H1 (cell line): ENCODE measurements at regions not wholly inside any gene's neighbourhood (a gene's known extent, or its start where the extent isn't known, plus 50 kb on each side); places are given as distances from the start of the nearest gene placed in this dataset.

Experiments
- CTCF ChIA-PET: fragments of 300-600 bp; sonication (Branson Sonifier 250); formaldehyde crosslinking; loops from one replicate; lab custom pipeline; 2021; ENCODE audit not compliant: partially characterized antibody; lab: Charles Lee
- POLR2A ChIA-PET: fragments of 300-600 bp; sonication (Branson Sonifier 250); formaldehyde crosslinking; loops from one replicate; lab custom pipeline; 2021; ENCODE audit warnings: inconsistent platforms; ENCODE audit not compliant: partially characterized antibody; lab: Charles Lee
- DNase-seq, 2 experiments: peaks; one replicate each; pipeline versions ENCODE4 v3.0.0 to v3.0.0-alpha.2; 2010 to 2022; ENCODE audit warnings: low spot score in 2 of 2, low read depth in 1 of 2, mixed read lengths in 1 of 2
- FAIRE-seq: peaks from 2 replicates; lab custom pipeline; 2011; peaks lifted over from hg19 to GRCh38; lab: Jason Lieb, UNC
- H2AFZ ChIP-seq: 2 replicates; pipeline ENCODE4 v1.8.1; 2012; ENCODE audit warnings: low read length, inconsistent platforms
- H2AK5ac ChIP-seq: 2 replicates; pipeline ENCODE4 v1.6.1; 2013; ENCODE audit warnings: low read depth, low read length
- H2BK120ac ChIP-seq: replicated peaks from 2 replicates; pipeline ENCODE3; 2013; ENCODE audit warnings: low read depth, low read length, inconsistent platforms
- H2BK12ac ChIP-seq: 2 replicates; pipeline ENCODE4 v1.6.1; 2013; ENCODE audit warnings: low read depth, low read length
- H2BK15ac ChIP-seq: 2 replicates; pipeline ENCODE4 v1.6.1; 2013; ENCODE audit warnings: low read length
- H2BK20ac ChIP-seq: 2 replicates; pipeline ENCODE4 v1.6.1; 2013; ENCODE audit warnings: low read length
- H2BK5ac ChIP-seq: 2 replicates; pipeline ENCODE4 v1.6.1; 2013; ENCODE audit warnings: low read depth, low read length
- H3K14ac ChIP-seq: 2 replicates; pipeline ENCODE4 v1.6.1; 2013; ENCODE audit warnings: inconsistent platforms; ENCODE audit not compliant: insufficient read length
- H3K18ac ChIP-seq: 2 replicates; pipeline ENCODE4 v1.6.1; 2013; ENCODE audit warnings: low read length; ENCODE audit errors: extremely low read depth
- H3K23ac ChIP-seq: 2 replicates; pipeline ENCODE4 v1.6.1; 2013; ENCODE audit warnings: inconsistent platforms; ENCODE audit not compliant: insufficient read length
- H3K23me2 ChIP-seq: 2 replicates; pipeline ENCODE4 v1.6.1; 2013; ENCODE audit warnings: low read depth, low read length
- H3K27ac ChIP-seq: 2 replicates; pipeline ENCODE4 v1.6.1; 2011; ENCODE audit warnings: low read depth, low read length, inconsistent platforms
- H3K27me3 ChIP-seq, 4 experiments: replicated peaks in 1 of 4; 1 replicate in 1 of 4; 2 replicates in 3 of 4; pipeline versions ENCODE4 v1.6.1 to v1.8.1; 2011 to 2013; ENCODE audit warnings: low read length in 3 of 4, mild to moderate bottlenecking in 3 of 4, inconsistent platforms in 2 of 4, mixed read lengths in 2 of 4, moderate library complexity in 1 of 4; ENCODE audit not compliant: control insufficient read depth in 3 of 4, insufficient read depth in 3 of 4; ENCODE audit errors: extremely low read depth in 1 of 4
- H3K36me3 ChIP-seq, 4 experiments: 2 replicates each; pipeline versions ENCODE4 v1.6.1 to v1.8.1; 2011 to 2013; ENCODE audit warnings: mild to moderate bottlenecking in 4 of 4, low read length in 3 of 4, moderate library complexity in 2 of 4, control low read depth in 1 of 4, inconsistent platforms in 1 of 4; ENCODE audit not compliant: insufficient read depth in 4 of 4, control insufficient read depth in 2 of 4
- H3K4ac ChIP-seq: replicated peaks from 2 replicates; pipeline ENCODE3; 2013; ENCODE audit warnings: low read length, low read depth, mixed read lengths, inconsistent platforms; ENCODE audit not compliant: insufficient read length
- H3K4me1 ChIP-seq, 4 experiments: replicated peaks in 1 of 4; 1 replicate in 1 of 4; 2 replicates in 3 of 4; pipeline versions ENCODE4 v1.6.1 to v1.8.1; 2011 to 2013; ENCODE audit warnings: low read length in 3 of 4, inconsistent platforms in 2 of 4, mixed read lengths in 1 of 4; ENCODE audit not compliant: insufficient read depth in 4 of 4, control insufficient read depth in 3 of 4
- H3K4me2 ChIP-seq, 2 experiments: 2 replicates each; pipeline versions ENCODE4 v1.6.1 to v1.8.1; 2011 to 2013; ENCODE audit warnings: low read depth in 2 of 2, low read length in 2 of 2, control low read depth in 1 of 2, inconsistent platforms in 1 of 2, mild to moderate bottlenecking in 1 of 2; ENCODE audit not compliant: insufficient read depth in 1 of 2
- H3K4me3 ChIP-seq, 4 experiments: fragments of 200-600, 300-600 bp in 1 of 4; sonication (generic), shearing (Covaris generic), sonication (Bioruptor Twin) in 1 of 4; 2 replicates each; pipeline versions ENCODE4 v1.5.1 to v1.8.1; 2011 to 2016; ENCODE audit warnings: low read length in 4 of 4, low read depth in 3 of 4, control low read depth in 2 of 4, inconsistent platforms in 2 of 4, mild to moderate bottlenecking in 2 of 4, mixed read lengths in 1 of 4, moderate library complexity in 1 of 4; ENCODE audit not compliant: insufficient read depth in 2 of 4; ENCODE audit errors: extremely low read depth in 1 of 4
- H3K56ac ChIP-seq: replicated peaks from 2 replicates; pipeline ENCODE3; 2013; ENCODE audit warnings: low read depth, mild to moderate bottlenecking, mixed read lengths, low read length, inconsistent platforms; ENCODE audit not compliant: insufficient read length
- H3K79me1 ChIP-seq: 2 replicates; pipeline ENCODE4 v1.6.1; 2013; ENCODE audit warnings: low read depth, low read length, control low read depth
- H3K79me2 ChIP-seq, 2 experiments: 2 replicates each; pipeline versions ENCODE4 v1.6.1 to v1.8.1; 2012 to 2013; ENCODE audit warnings: low read length in 2 of 2, mild to moderate bottlenecking in 2 of 2, inconsistent platforms in 1 of 2; ENCODE audit not compliant: insufficient read depth in 2 of 2, control insufficient read depth in 1 of 2
- H3K9ac ChIP-seq, 4 experiments: replicated peaks in 1 of 4; 1 replicate in 1 of 4; 2 replicates in 3 of 4; pipeline versions ENCODE4 v1.6.1 to v1.8.1; 2011 to 2013; ENCODE audit warnings: low read depth in 3 of 4, low read length in 3 of 4, control low read depth in 2 of 4, mild to moderate bottlenecking in 2 of 4, moderate library complexity in 2 of 4, inconsistent platforms in 1 of 4; ENCODE audit errors: extremely low read depth in 1 of 4
- H3K9me3 ChIP-seq, 2 experiments: 2 replicates each; pipeline versions ENCODE4 v1.6.1 to v1.8.1; 2012 to 2013; ENCODE audit warnings: mild to moderate bottlenecking in 2 of 2, moderate library complexity in 2 of 2, control low read depth in 1 of 2, inconsistent platforms in 1 of 2, low read depth in 1 of 2, low read length in 1 of 2, mixed read lengths in 1 of 2; ENCODE audit not compliant: insufficient read depth in 2 of 2
- H4K20me1 ChIP-seq, 2 experiments: replicated peaks in 1 of 2; 2 replicates each; pipeline versions ENCODE3 to v1.8.1; 2011 to 2013; ENCODE audit warnings: inconsistent platforms in 2 of 2, low read length in 2 of 2, mild to moderate bottlenecking in 1 of 2; ENCODE audit not compliant: insufficient read depth in 2 of 2, control insufficient read depth in 1 of 2
- H4K5ac ChIP-seq: 2 replicates; pipeline ENCODE4 v1.6.1; 2013; ENCODE audit warnings: low read length, low read depth, mixed read lengths, inconsistent platforms; ENCODE audit not compliant: insufficient read length
- H4K8ac ChIP-seq: 2 replicates; pipeline ENCODE4 v1.8.0; 2013; ENCODE audit warnings: mild to moderate bottlenecking, moderate library complexity, low read length, inconsistent platforms; ENCODE audit not compliant: insufficient read depth; ENCODE audit errors: extremely low read depth
- H4K91ac ChIP-seq: replicated peaks from 2 replicates; pipeline ENCODE3; 2013; ENCODE audit warnings: low read length, mixed read lengths, inconsistent platforms; ENCODE audit not compliant: insufficient read length
- BCL11A ChIP-seq, 2 experiments: IDR thresholded peaks; one replicate each; pipeline ENCODE4 v1.6.1; 2011; ENCODE audit warnings: low read depth in 2 of 2, low read length in 2 of 2, mild to moderate bottlenecking in 2 of 2
- CBX8 ChIP-seq: fragments of 300-800, 300-1000 bp; sonication (generic); IDR thresholded peaks from 2 replicates; pipeline ENCODE4 v1.7.1; 2016; ENCODE audit warnings: low read depth, low read length, borderline replicate concordance
- CHD2 ChIP-seq: IDR thresholded peaks from 2 replicates; pipeline ENCODE4 v1.6.1; 2012; ENCODE audit warnings: low read length, improper control_type of control experiment
- CREB1 ChIP-seq: IDR thresholded peaks from 2 replicates; pipeline ENCODE4 v1.6.1; 2012; ENCODE audit warnings: inconsistent platforms
- EP300 ChIP-seq, 2 experiments: IDR thresholded peaks; 1 replicate in 1 of 2; 2 replicates in 1 of 2; pipeline ENCODE4 v1.6.1; 2011 to 2012; ENCODE audit warnings: low read depth in 2 of 2, low read length in 2 of 2, mild to moderate bottlenecking in 2 of 2, borderline replicate concordance in 1 of 2, inconsistent platforms in 1 of 2, moderate library complexity in 1 of 2
- FOSL1 ChIP-seq: IDR thresholded peaks from 2 replicates; pipeline ENCODE4 v1.6.1; 2011; ENCODE audit warnings: mild to moderate bottlenecking, low read depth, low read length, moderate library complexity; ENCODE audit not compliant: insufficient read depth
- KDM4A ChIP-seq: IDR thresholded peaks from one replicate; pipeline ENCODE4 v1.7.1; 2012; ENCODE audit warnings: low read depth, mild to moderate bottlenecking, moderate library complexity, low read length, inconsistent platforms; ENCODE audit not compliant: severe bottlenecking
- POLR2A ChIP-seq, 2 experiments: IDR thresholded peaks; 1 replicate in 1 of 2; 2 replicates in 1 of 2; pipeline ENCODE4 v1.6.1; 2011; ENCODE audit warnings: low read depth in 2 of 2, low read length in 2 of 2, mild to moderate bottlenecking in 2 of 2; ENCODE audit errors: control extremely low read depth in 1 of 2
- POLR2AphosphoS5 ChIP-seq: IDR thresholded peaks from 2 replicates; pipeline ENCODE4 v1.6.1; 2011; ENCODE audit warnings: low read depth, low read length
- RNF2 ChIP-seq: fragments of 200-900, 300-1000 bp; sonication (generic); IDR thresholded peaks from 2 replicates; pipeline ENCODE4 v1.7.1; 2016; ENCODE audit warnings: borderline replicate concordance, low read depth, mild to moderate bottlenecking, antibody characterized with exemption, low read length; ENCODE audit not compliant: poor library complexity, severe bottlenecking; ENCODE audit errors: missing control alignments
- SIRT6 ChIP-seq: IDR thresholded peaks from one replicate; pipeline ENCODE4 v1.7.1; 2012; ENCODE audit warnings: low read length, inconsistent platforms
- SP1 ChIP-seq: IDR thresholded peaks from 2 replicates; pipeline ENCODE4 v1.6.1; 2011; ENCODE audit warnings: low read depth, low read length
- SP2 ChIP-seq: IDR thresholded peaks from 2 replicates; pipeline ENCODE4 v1.6.1; 2012; ENCODE audit warnings: mild to moderate bottlenecking, low read length, inconsistent platforms
- SRF ChIP-seq: IDR thresholded peaks from 2 replicates; pipeline ENCODE4 v1.6.1; 2011; ENCODE audit warnings: mild to moderate bottlenecking, low read depth, low read length, moderate library complexity
- WGBS, 2 experiments: shearing (Covaris generic) in 1 of 2; methylation state at CpG; one replicate each; pipeline versions ENCODE4 v1.1.6 to v1.1.7; 2013 to 2015; ENCODE audit warnings: low lambda C conversion rate in 2 of 2, mixed read lengths in 2 of 2, inconsistent platforms in 1 of 2, low coverage in 1 of 2, missing lambda C conversion rate in 1 of 2; ENCODE audit not compliant: insufficient replicate concordance in 2 of 2, insufficient coverage in 1 of 2, insufficient read length in 1 of 2; ENCODE audit errors: extremely low coverage in 1 of 2, missing lambda C conversion rate in 1 of 2; 5-methylcytosine and 5-hydroxymethylcytosine counted together

- H3K4me1 ChIP-seq: no peaks in the 10 kb centered on the region
- H3K27ac ChIP-seq: no peak overlapping the region
- DNase-seq (no peak), FAIRE-seq (no peak)
- peaks cover 3 to 4% of the 10 kb centered on the region in 2 experiments; a peak in 1 of 4 replicates for H3K9me3 ChIP-seq
- no peaks in the 10 kb centered on the region for H3K23me2 ChIP-seq
- WGBS, 2 experiments: 85% methylated on average over 3 of the region's 3 CpGs; no CpG with 5 or more reads in 1 of the 2 experiments
- no peak overlapping the region for H3K4me3 ChIP-seq
- no peaks in the 10 kb centered on the region for H3K79me1 ChIP-seq
- H2BK20ac ChIP-seq: no peak overlapping the region
- no peak overlapping the region for H2AK5ac ChIP-seq
- H2AFZ ChIP-seq: no peak overlapping the region
- H2BK12ac ChIP-seq: no peak overlapping the region
- H3K4me2 ChIP-seq: no peak overlapping the region
- TF ChIP-seq KDM4A (no peak), SP1 (no peak), SP2 (no peak), EP300 (IDR thresholded peaks at IDR 0.05; ENCODE audit: borderline replicate concordance in 1 of 2, low read depth in 2 of 2, low read length in 2 of 2) (no peak), SIRT6 (no peak), CREB1 (no peak), FOSL1 (no peak), SRF (no peak), POLR2AphosphoS5 (no peak), CBX8 (no peak), RNF2 (no peak), POLR2A (IDR thresholded peaks at IDR 0.05; ENCODE audit: control extremely low read depth in 1 of 2, low read depth in 2 of 2, low read length in 2 of 2) (no peak), CHD2 (no peak), BCL11A (IDR thresholded peaks at IDR 0.05; ENCODE audit: low read depth in 2 of 2, low read length in 2 of 2) (no peak)
- no peak overlapping the region for H3K23ac ChIP-seq
- CTCF ChIA-PET: no interaction called here
- H4K8ac ChIP-seq: no peak overlapping the region
- H3K4ac ChIP-seq: no peak overlapping the region
- H4K20me1 ChIP-seq: no peaks in the 10 kb centered on the region
- H3K18ac ChIP-seq: no peak overlapping the region
- no peak overlapping the region for H3K9ac ChIP-seq
- no peaks in the 10 kb centered on the region for H3K27me3 ChIP-seq
- H2BK15ac ChIP-seq: no peak overlapping the region
- no peaks in the 10 kb centered on the region for H3K79me2 ChIP-seq
- POLR2A ChIA-PET: no interaction called here
- no peaks in the 10 kb centered on the region for H3K36me3 ChIP-seq
- H4K5ac ChIP-seq: no peak overlapping the region
- H2BK5ac ChIP-seq: no peak overlapping the region
- H4K91ac ChIP-seq: no peak overlapping the region
- H3K14ac ChIP-seq: no peak overlapping the region
- no peak overlapping the region for H3K56ac ChIP-seq
- H2BK120ac ChIP-seq: no peak overlapping the region
Observed at GRCh38 chr10:89875557-89875956, 174.2 kb downstream of the KIF20B start.
